Endothelial cell of umbilical vein (primary cell): ENCODE measurements at regions not wholly inside any gene's neighbourhood (a gene's known extent, or its start where the extent isn't known, plus 50 kb on each side); places are given as distances from the start of the nearest gene placed in this dataset.

Experiments
- BruUV-seq: library from RNA; stranded (reverse); fragments of 400-500 nt; replicated peaks from 2 replicates; lab custom pipeline; 2021; lab: Mats Ljungman, UMichigan
- CTCF ChIA-PET: fragments of 300-600, 350-600 bp; sonication (Branson Sonifier 250); formaldehyde crosslinking; loops from one replicate; lab custom pipeline; 2021; ENCODE audit warnings: antibody characterized with exemption, inconsistent platforms; lab: Charles Lee
- POLR2A ChIA-PET: fragments of 300-600, 350-600 bp; sonication (Branson Sonifier 250); formaldehyde crosslinking; loops from one replicate; lab custom pipeline; 2021; ENCODE audit warnings: antibody characterized with exemption, inconsistent platforms; lab: Charles Lee
- DNase-seq: peaks from one replicate; pipeline ENCODE4 v3.0.0-alpha.2; 2011; ENCODE audit warnings: low read depth, low spot score
- FAIRE-seq: peaks from 2 replicates; lab custom pipeline; 2011; peaks lifted over from hg19 to GRCh38; lab: Jason Lieb, UNC
- H2AFZ ChIP-seq: 2 replicates; pipeline ENCODE4 v1.6.0; 2012; ENCODE audit warnings: low read depth, low read length, control low read depth, inconsistent platforms
- H3K27ac ChIP-seq: 2 replicates; pipeline ENCODE4 v1.5.1; 2011; ENCODE audit warnings: low read depth, mild to moderate bottlenecking, control low read depth, low read length, moderate library complexity; ENCODE audit not compliant: insufficient read depth
- H3K27me3 ChIP-seq, 2 experiments: 2 replicates each; pipeline versions ENCODE4 v1.6.0 to v1.6.1; 2011; ENCODE audit warnings: low read length in 2 of 2, mixed read lengths in 1 of 2; ENCODE audit not compliant: control insufficient read depth in 2 of 2, insufficient read depth in 2 of 2
- H3K36me3 ChIP-seq, 2 experiments: 2 replicates in 1 of 2; 3 replicates in 1 of 2; pipeline ENCODE4 v1.5.1; 2011; ENCODE audit warnings: low read length in 2 of 2, mild to moderate bottlenecking in 1 of 2, moderate library complexity in 1 of 2; ENCODE audit not compliant: control insufficient read depth in 2 of 2, insufficient read depth in 2 of 2; ENCODE audit errors: extremely low read depth in 1 of 2
- H3K4me1 ChIP-seq: 3 replicates; pipeline ENCODE4 v1.5.1; 2011; ENCODE audit warnings: mild to moderate bottlenecking, low read length; ENCODE audit not compliant: control insufficient read depth, insufficient read depth; ENCODE audit errors: extremely low read depth
- H3K4me2 ChIP-seq: 2 replicates; pipeline ENCODE4 v1.6.1; 2011; ENCODE audit warnings: low read length, control low read depth, mixed read lengths; ENCODE audit not compliant: insufficient read depth
- H3K4me3 ChIP-seq, 3 experiments: fragments of 200-600 bp in 1 of 3; sonication (generic), shearing (Covaris generic) in 1 of 3; replicated peaks in 1 of 3; 2 replicates each; pipeline ENCODE4 v1.5.1; 2011 to 2016; ENCODE audit warnings: control low read depth in 3 of 3, low read length in 3 of 3, mild to moderate bottlenecking in 2 of 3, inconsistent platforms in 1 of 3, low read depth in 1 of 3, moderate library complexity in 1 of 3; ENCODE audit not compliant: insufficient read depth in 1 of 3
- H3K79me2 ChIP-seq: 2 replicates; pipeline ENCODE4 v1.6.0; 2012; ENCODE audit warnings: low read length, inconsistent platforms; ENCODE audit not compliant: control insufficient read depth, insufficient read depth
- H3K9ac ChIP-seq: replicated peaks from 2 replicates; pipeline ENCODE3; 2011; ENCODE audit warnings: low read length, control low read depth; ENCODE audit not compliant: insufficient read depth; ENCODE audit errors: extremely low read depth
- H3K9me1 ChIP-seq: replicated peaks from 3 replicates; pipeline ENCODE4 v1.6.0; 2011; ENCODE audit warnings: mild to moderate bottlenecking, low read length; ENCODE audit not compliant: control insufficient read depth, insufficient read depth; ENCODE audit errors: extremely low read depth
- H3K9me3 ChIP-seq: replicated peaks from 2 replicates; pipeline ENCODE4 v1.5.1; 2012; ENCODE audit warnings: low read length, inconsistent platforms; ENCODE audit not compliant: control insufficient read depth, insufficient read depth
- H4K20me1 ChIP-seq: replicated peaks from 2 replicates; pipeline ENCODE3; 2011; ENCODE audit warnings: mild to moderate bottlenecking, low read length; ENCODE audit not compliant: control insufficient read depth, insufficient read depth; ENCODE audit errors: extremely low read depth
- EZH2 ChIP-seq: IDR thresholded peaks from 2 replicates; pipeline ENCODE4 v1.6.1; 2012; ENCODE audit warnings: borderline replicate concordance, low read depth, mild to moderate bottlenecking, moderate library complexity, low read length, inconsistent platforms; ENCODE audit not compliant: severe bottlenecking
- FOS ChIP-seq: IDR thresholded peaks from 2 replicates; pipeline ENCODE4 v1.6.1; 2011; ENCODE audit warnings: mild to moderate bottlenecking, low read length, moderate library complexity, borderline replicate concordance; ENCODE audit not compliant: insufficient read depth
- GATA2 ChIP-seq: IDR thresholded peaks from 2 replicates; pipeline ENCODE4 v1.7.0; 2011; ENCODE audit warnings: low read depth, mild to moderate bottlenecking, moderate library complexity, mixed read lengths, low read length; ENCODE audit not compliant: insufficient read length, insufficient read depth
- JUN ChIP-seq: IDR thresholded peaks from 2 replicates; pipeline ENCODE4 v1.6.1; 2011; ENCODE audit warnings: borderline replicate concordance, low read depth; ENCODE audit not compliant: insufficient read length, insufficient read depth
- MYC ChIP-seq: IDR thresholded peaks from one replicate; pipeline ENCODE4 v1.6.1; 2011; ENCODE audit warnings: mild to moderate bottlenecking, low read depth, low read length
- POLR2A ChIP-seq: IDR thresholded peaks from 2 replicates; pipeline ENCODE4 v1.6.1; 2012; ENCODE audit warnings: low read depth, mild to moderate bottlenecking, control low read depth, low read length
- POLR2AphosphoS5 ChIP-seq: IDR thresholded peaks from 2 replicates; pipeline ENCODE4 v1.6.1; 2012; ENCODE audit warnings: low read depth, mild to moderate bottlenecking, control low read depth, low read length, moderate library complexity; ENCODE audit not compliant: insufficient read depth
- dilution Hi-C: fragments of 300-500 bp; cut with MboI; formaldehyde crosslinking; loops from one replicate; pipeline ENCODE4 v1.15.0; 2019; ENCODE audit warnings: low sequenced_read_pairs; ENCODE audit not compliant: extremely low pct_ligation_motif_present
- intact Hi-C: fragments of 100-400 bp; cut with micrococcal nuclease; formaldehyde crosslinking; loops from one replicate; pipeline ENCODE4 v1.10.0; 2022
- TF ChIP-seq, protein P1 (sequence below): IDR thresholded peaks from 2 replicates; pipeline ENCODE4 v1.6.1; 2011; ENCODE audit not compliant: insufficient read depth, insufficient read length
- TF ChIP-seq, protein P2 (sequence below), 2 donors: IDR thresholded peaks; 1 replicate in 1 of 2; 2 replicates in 1 of 2; pipeline ENCODE4 v1.5.1; 2011; ENCODE audit warnings: low read length in 2 of 2, mild to moderate bottlenecking in 2 of 2, moderate library complexity in 2 of 2, control low read depth in 1 of 2, inconsistent platforms in 1 of 2, low read depth in 1 of 2; ENCODE audit not compliant: insufficient read depth in 1 of 2; ENCODE audit errors: extremely low read depth in 1 of 2

DNA sequence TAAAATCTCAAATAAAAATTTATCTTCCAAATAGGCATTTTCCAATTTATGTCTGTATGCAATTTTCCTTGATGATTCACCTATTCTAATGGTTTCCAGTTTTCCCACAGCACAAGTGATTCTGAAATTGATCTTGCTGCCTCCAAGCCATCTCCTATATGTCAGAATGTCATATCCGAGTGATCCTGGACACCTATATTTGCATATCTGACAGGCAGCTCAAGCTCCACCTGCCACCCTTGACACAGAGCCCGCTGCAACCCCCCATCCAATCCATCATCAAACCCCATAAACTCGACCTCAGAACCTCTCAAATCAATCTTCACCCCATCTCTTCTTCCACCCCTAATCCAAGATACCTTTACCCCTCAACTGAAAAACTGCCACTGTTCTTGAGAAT lies 579.5 kb downstream of the EPHB1 start:
- Histone ChIP-seq H3K4me1 (no peaks in the 10 kb centered on the region), H4K20me1 (no peaks in the 10 kb centered on the region), H3K27ac (no peak overlapping the region), H3K4me3 (no peak overlapping the region), H3K36me3 (no peaks in the 10 kb centered on the region), H3K9ac (no peak overlapping the region), H3K9me3 (no peaks in the 10 kb centered on the region), H3K9me1 (no peaks in the 10 kb centered on the region), H3K4me2 (no peak overlapping the region), H3K27me3 (no peaks in the 10 kb centered on the region), H2AFZ (no peak overlapping the region), H3K79me2 (no peaks in the 10 kb centered on the region)
- ChIA-PET CTCF (no interaction called here), POLR2A (no interaction called here)
- no TSS peak for BruUV-seq
- TF ChIP-seq POLR2A (no peak), MYC (no peak), GATA2 (no peak), POLR2AphosphoS5 (no peak), EZH2 (no peak), JUN (no peak), FOS (no peak)
- TF ChIP-seq, protein P1, sequence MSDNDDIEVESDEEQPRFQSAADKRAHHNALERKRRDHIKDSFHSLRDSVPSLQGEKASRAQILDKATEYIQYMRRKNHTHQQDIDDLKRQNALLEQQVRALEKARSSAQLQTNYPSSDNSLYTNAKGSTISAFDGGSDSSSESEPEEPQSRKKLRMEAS = no peak
- TF ChIP-seq, protein P2, sequence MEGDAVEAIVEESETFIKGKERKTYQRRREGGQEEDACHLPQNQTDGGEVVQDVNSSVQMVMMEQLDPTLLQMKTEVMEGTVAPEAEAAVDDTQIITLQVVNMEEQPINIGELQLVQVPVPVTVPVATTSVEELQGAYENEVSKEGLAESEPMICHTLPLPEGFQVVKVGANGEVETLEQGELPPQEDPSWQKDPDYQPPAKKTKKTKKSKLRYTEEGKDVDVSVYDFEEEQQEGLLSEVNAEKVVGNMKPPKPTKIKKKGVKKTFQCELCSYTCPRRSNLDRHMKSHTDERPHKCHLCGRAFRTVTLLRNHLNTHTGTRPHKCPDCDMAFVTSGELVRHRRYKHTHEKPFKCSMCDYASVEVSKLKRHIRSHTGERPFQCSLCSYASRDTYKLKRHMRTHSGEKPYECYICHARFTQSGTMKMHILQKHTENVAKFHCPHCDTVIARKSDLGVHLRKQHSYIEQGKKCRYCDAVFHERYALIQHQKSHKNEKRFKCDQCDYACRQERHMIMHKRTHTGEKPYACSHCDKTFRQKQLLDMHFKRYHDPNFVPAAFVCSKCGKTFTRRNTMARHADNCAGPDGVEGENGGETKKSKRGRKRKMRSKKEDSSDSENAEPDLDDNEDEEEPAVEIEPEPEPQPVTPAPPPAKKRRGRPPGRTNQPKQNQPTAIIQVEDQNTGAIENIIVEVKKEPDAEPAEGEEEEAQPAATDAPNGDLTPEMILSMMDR (IDR thresholded peaks at IDR 0.05; ENCODE audit: extremely low read depth in 1 of 2, insufficient read depth in 1 of 2, low read depth in 1 of 2, low read length in 2 of 2) = no peak
- dilution Hi-C loops (no loop called here), intact Hi-C loops (no loop called here)
- no peak for DNase-seq
- FAIRE-seq = no peak
